ENCODE measurements at regions not wholly inside any gene's neighbourhood (a gene's known extent, or its start where the extent isn't known, plus 50 kb on each side); places are given as distances from the start of the nearest gene placed in this dataset.

DNA sequence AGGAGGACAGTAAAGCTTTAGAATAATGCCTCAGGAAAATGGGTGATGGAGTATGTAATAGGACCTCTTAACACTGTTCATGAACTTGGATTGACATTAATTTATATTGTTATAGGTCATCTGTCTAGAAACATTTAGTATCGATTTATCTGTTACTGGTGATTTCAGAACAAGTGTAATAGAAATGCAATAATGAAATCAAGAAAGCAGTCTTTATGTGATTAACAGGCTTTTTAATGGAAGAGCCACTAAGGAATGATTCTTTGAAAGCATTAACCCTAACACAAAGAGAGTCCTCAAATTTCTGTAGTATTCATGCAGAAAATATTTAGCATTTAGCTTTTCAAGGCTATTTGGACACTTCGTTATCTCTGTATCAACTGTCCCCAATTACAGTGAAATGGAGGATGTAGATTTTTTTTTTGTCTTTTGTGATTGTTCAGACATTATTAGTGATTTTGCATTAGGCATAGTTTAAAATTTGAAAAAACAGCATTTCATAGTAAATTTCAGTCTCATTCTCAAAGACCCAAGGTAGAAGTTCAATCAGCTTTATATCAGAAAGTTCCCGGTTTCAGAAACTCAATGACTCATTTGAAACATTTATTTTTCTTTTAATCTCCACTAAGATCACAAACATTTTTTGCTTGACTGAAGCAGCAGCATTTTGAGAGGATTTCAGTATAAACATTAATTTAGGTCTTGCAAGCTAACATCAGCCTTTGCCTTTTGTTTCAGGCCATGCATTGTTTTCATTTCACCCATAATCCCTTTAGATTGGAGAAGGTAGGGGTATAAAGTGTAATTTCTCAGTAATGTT is 56.3 kb downstream of the AGTR2 start:
- FAIRE-seq (no peak), DNase-seq (ENCODE audit: low spot score) (no peak)

- FAIRE-seq (no peak), DNase-seq (ENCODE audit: low spot score) (no peak)
These were observed 59.8 kb downstream of the AGTR2 start for GRCh38 chrX:116230130-116230898.

DNA sequence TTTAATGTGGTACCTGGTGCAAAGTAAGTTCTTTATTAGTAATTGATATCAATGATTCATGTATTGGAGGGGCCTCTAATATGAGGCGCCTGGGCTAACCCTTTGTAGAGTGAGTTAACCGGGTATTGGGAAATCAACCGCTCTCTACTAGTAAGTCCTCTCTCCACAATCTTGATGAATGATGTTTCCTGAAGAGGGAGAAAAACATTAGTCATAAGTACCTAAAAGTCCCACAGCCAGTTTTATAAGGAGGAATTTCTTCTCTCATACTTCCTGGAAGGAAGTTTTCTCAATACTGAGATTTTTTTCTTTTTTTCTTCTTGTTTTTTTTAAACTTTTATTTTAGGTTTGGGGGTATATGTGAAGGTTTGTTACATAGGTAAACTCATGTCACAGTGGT is 62.3 kb downstream of the AGTR2 start:
- DNase-seq (ENCODE audit: low spot score) = no peak
- no peak for FAIRE-seq

DNA sequence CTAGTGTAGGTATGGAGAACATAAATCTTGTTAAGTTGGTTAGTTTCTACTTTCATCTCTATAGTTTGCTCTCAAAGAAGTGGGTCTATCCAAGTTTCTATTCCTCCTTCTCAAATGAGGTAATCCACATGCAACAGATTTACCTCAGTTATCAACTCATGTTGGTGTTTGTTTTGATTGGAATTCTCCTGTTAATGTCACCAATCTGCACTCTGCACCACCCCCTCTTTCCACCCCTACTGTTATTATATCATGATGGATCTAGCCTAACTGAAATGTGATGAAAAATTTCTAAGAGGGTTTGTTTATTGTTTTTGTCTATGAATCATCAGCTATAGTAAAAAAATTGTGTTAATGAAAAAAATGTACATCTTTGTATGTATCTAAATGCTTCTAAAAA is 66.1 kb downstream of the AGTR2 start:
- DNase-seq (ENCODE audit: low spot score) (no peak), FAIRE-seq (no peak)

GRCh38 chrX:116238093-116238492 is 67.5 kb downstream of the AGTR2 start:
- DNase-seq (ENCODE audit: low spot score) = no peak
- no peak for FAIRE-seq

GRCh38 chrX:116238567-116239255 is 68.2 kb downstream of the AGTR2 start:
- DNase-seq (ENCODE audit: low spot score) (no peak), FAIRE-seq (no peak)

DNA sequence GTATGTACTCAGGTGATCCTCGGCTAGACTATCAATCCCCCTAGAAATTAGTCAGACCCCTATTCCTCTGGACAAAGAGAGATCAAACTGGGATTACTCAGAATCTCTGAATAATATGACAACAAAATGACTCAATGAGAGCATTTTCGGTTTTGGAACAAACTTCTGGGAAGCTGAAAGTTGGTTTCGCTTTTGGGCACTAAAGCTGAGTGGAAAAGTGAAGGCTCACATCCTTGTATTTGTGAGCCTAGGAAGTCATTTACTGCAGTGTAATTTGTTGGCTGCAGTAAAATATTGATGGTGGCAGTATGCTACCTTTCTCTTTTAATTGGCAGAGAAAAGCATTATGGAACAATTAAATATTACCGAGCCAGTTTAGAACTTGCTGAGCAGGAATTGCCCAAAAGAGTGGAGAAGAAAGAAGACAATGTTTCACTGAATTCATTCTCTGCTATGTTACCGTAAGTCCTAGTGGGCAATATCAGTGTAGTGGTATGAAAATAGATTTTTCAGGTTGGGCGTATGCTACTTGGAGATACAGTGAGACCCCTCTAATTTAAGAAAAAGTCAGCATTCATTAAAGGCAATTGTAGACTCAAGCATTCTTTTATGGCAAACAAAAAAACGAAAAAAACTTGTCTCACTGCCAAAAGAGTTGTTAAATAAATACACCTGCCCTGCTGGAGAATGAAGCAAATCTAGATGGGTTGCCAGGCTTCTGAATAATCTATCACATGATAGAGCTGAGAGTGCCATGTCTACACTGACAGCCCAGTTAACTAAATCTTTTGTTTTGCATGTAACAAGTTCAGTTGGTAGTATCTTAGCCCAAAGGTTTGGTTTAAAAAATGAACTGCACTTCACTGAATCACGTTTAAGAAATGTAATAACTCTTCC is 69.6 kb downstream of the AGTR2 start:
- DNase-seq (ENCODE audit: low spot score) = no peak
- FAIRE-seq = no peak

DNA sequence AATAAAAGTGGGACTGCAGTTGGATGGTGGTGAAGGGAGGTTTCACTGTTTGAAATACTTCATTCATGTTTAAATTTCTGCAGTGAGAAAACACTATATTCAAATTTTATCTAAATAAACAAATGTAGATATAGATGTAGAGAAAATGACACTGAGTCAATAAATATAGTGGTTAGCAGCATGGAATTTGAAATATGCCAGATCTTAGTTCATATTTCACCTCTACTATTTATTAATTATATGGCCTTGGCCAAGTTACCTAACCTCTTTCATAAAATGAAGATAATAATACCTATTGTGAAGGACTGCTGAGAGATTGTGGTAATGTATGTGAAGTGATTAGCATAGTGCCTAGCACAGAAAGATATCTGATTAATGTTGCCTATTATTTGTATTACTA is 70.5 kb downstream of the AGTR2 start:
- no peak for FAIRE-seq
- no peak for DNase-seq (ENCODE audit: low spot score)

DNA sequence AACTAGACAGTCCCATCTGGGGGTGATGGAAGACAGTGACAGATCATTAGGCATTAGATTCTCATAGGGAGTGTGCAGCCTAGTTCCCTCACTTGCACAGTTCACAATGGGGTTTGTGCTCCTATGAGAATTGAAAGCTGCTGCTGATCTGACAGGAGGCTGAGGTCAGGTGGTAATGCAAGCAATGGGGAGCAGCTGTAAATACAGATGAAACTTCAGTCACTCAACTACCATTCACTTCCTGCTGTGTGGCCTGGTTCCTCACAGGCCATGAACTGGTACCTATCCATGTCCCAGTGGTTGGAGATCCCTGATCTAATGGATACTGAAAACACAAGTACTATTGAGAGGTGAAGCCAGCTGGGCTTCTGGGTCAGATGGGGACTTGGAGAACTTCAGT is 72.5 kb downstream of the AGTR2 start:
- no peak for DNase-seq (ENCODE audit: low spot score)
- FAIRE-seq = no peak

DNA sequence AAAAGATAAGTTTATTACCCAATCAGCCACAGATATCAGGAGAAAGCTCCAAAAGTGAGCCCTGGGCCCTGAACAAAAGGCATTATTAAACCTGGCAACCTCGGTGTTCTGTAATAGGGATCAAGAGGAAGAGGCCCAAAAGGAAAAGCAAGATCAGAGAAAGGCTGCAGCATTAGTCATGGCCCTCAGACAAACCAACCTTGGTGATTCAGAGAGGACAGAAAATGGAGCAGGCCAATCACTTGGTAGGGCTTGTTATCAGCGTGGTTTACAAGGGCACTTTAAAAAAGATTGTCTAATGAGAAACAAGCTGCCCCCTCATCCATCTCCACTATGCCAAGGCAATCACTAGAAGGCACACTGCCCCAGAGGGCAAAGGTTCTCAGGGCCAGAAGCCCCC is 75.7 kb downstream of the AGTR2 start:
- DNase-seq (ENCODE audit: low spot score) (no peak), FAIRE-seq (no peak)

DNA sequence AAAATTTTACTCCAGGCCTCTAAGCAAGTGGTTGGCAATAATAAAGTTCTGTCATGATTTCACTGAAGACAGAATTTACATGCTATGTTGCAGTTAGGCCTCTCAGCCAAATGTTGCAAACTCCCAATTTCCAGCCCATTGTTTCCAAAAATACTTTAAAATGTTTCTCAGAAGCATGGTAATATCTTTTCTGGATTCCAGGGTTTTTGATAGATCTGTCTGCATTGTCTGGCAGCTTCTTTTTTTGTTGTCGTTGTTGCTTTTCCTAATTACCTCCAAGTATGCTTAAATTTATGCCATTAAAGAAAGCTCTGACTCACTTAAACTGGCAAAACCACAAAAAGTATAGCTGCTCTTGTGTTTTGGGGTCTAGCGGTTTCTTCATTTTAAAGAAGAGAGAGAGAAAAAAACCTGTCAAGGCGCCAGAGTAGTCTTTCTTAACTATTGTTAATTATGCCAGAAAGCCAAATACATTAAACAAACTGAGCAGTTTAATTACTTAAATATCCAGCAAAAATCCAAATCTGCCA is 97.0 kb downstream of the AGTR2 start:
- no peak for FAIRE-seq

GRCh38 chrX:116272322-116272721 is 101.8 kb downstream of the AGTR2 start:
- no peak for FAIRE-seq
- DNase-seq (ENCODE audit: low spot score) = peak; percentile 26

More for the DNA sequence above, 97.0 kb downstream of the AGTR2 start:
- DNase-seq (ENCODE audit: low spot score) = no peak

DNA sequence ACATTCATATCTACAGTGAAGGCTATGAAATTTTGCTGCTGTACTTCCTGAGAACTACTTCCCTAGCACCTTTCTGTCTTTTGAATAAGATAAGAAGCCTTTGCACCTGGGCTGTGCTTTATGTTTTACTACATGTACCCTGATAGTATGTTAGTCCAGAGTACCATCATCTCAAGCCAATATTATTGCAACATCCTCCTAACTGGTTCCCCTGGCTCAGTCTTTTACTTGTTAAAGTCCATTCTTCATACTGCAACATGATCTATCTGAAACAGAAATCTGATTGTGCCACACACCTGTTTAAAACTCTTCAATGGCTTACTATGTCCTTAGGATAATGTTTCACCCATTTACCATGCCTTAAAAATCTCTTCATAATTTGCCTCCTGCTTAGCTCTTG is 102.3 kb downstream of the AGTR2 start:
- DNase-seq (ENCODE audit: low spot score) (no peak), FAIRE-seq (no peak)

GRCh38 chrX:116276261-116276660 is 105.7 kb downstream of the AGTR2 start:
- FAIRE-seq (no peak), DNase-seq (ENCODE audit: low spot score) (no peak)

DNA sequence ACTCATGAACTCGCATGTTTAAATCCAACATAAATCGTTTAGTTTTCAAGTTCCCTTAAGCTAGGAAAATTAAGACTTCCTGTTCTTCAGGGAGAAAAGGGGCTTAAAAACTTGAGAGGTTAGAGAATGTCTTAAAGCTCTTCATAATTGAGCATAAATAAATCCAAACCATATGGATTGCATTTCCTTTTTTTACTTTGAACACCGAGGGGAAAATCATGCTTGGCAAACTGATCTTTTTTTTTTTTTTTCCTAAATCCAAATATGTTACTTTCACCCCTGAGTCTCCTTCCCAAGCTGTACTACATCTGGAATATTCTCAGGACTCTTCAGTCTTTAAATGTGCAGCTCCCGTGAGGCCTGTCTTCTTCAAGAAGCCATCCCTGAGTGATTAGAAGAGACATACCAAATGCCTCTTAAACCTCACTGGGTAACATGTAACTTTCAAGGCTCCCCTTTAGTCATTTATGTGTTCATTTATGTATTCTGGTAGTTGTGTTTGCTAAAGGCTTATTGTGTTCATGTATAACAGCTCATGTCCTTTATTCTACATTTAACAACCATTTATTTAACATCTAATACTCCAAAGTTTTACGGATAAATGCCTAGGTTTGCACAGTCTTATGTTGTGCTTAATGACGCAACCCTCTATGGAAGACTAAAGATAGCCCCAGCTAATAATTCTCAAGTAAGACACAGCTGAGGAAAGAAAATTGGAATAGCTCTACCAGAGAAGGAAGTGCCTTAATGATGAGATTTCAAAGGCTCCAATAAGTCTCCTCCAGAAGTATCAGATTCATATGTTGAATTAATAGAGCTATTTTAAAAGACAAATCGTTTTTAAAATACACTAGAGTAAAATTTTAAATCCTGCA is 107.0 kb downstream of the AGTR2 start:
- no peak for DNase-seq (ENCODE audit: low spot score)
- no peak for FAIRE-seq

GRCh38 chrX:116278826-116279225 is 108.3 kb downstream of the AGTR2 start:
- no peak for FAIRE-seq
- no peak for DNase-seq (ENCODE audit: low spot score)

DNA sequence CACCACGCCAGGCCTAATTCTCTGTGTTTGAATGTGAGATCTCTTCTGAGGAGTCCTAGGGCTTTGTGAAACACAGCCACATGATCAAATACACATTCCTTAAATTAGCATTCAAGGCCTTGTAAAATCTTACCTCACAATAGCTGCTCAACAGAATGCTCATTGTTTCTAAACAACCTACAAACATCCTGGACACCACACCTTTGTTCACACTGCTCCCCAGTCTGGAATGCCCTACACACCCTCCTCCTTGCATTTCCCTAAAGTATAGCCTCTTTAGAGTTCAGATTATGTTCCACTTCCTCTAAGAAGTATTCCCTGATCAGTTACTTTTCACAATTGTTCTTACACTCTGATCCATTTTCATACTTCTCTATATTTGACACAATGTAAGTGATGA is 110.6 kb downstream of the AGTR2 start:
- no peak for DNase-seq (ENCODE audit: low spot score)
- FAIRE-seq = no peak

GRCh38 chrX:116282751-116283150 is 112.2 kb downstream of the AGTR2 start:
- FAIRE-seq = no peak
- no peak for DNase-seq (ENCODE audit: low spot score)

- DNase-seq (ENCODE audit: low spot score) (no peak), FAIRE-seq (no peak)
These were observed 113.9 kb downstream of the AGTR2 start for GRCh38 chrX:116284400-116284799.

- FAIRE-seq = no peak
- DNase-seq (ENCODE audit: low spot score) = no peak
These were observed 115.0 kb downstream of the AGTR2 start for GRCh38 chrX:116285501-116285900.
